ENCODE measurements at regions not wholly inside any gene's neighbourhood (a gene's known extent, or its start where the extent isn't known, plus 50 kb on each side); places are given as distances from the start of the nearest gene placed in this dataset.

DNA sequence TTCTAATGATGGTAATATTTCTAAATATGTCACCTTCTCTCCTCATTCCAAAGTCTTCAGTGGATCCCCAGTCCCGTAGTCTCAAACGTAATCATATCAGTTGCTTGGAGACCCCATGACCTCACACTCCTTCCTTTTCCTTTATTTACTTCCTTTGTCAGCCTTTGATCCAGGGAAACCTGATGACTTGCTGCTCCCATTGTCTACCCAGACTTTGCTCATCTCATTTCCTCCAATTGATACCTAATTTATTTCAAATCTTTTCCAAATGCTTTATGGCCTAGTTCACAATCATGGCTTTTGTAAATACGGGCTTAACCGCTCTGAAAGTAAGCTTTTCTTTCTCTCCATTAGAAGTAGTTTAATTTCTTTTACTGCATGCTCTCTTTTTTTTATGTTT lies 402.4 kb upstream of the CYRIA start:
- DNase-seq (ENCODE audit: low spot score) = peak; percentile 64

DNA sequence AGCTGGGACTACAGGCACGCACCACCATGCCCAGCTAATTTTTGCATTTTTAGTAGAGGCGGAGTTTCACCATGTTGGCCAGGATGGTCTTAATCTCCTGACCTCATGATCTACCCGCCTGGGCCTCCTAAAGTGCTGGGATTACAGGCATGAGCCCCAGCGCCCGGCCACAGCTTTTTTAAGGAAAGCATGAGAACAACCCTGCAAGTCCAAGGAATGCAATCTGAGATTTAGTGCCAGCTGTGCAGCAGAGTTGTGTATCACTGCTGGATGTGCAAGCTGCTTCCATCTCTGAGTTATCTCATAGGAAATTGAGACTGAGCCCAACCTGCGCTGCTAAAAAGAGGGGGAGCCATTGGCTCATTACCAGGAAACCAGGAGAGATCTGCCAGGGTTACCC lies 399.9 kb upstream of the CYRIA start:
- no peak for DNase-seq (ENCODE audit: low spot score)

DNA sequence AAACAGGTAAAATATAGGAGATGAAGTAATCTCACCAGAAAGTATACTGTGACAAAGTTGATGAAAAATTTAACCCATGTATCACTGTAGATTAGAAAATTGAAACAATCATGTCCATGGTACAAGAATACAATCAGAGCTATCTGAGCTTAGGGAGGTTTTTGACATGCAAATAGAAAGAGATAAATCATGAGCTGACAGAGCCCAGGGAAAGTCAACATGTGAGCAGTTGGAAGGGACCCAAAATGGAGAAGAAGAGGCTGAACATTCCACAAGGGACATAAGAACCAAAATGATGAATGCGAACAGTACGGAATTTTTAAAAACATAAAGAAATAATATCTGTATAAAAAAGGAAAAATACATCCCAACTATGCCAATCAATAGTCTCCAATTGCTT lies 395.4 kb upstream of the CYRIA start:
- no peak for DNase-seq (ENCODE audit: low spot score)

DNA sequence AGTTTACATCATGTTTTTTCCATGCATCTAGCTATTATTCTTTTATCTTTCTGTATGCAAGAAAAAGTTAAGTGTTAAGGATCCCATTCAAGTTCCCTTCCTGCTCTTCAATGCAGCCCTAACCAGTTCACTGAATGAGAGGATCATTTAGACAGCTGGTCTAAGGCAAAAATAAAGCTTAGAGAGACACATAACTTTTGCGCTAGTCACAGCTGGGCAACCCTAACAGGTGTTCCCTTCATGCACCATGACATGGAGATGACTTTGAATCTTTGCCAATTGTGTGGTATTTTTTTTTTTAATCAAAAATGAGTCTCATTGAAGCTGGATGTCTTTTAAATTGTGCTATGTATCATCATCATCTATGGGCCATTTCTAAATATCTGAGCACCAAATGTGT lies 393.8 kb upstream of the CYRIA start:
- no peak for DNase-seq (ENCODE audit: low spot score)

DNA sequence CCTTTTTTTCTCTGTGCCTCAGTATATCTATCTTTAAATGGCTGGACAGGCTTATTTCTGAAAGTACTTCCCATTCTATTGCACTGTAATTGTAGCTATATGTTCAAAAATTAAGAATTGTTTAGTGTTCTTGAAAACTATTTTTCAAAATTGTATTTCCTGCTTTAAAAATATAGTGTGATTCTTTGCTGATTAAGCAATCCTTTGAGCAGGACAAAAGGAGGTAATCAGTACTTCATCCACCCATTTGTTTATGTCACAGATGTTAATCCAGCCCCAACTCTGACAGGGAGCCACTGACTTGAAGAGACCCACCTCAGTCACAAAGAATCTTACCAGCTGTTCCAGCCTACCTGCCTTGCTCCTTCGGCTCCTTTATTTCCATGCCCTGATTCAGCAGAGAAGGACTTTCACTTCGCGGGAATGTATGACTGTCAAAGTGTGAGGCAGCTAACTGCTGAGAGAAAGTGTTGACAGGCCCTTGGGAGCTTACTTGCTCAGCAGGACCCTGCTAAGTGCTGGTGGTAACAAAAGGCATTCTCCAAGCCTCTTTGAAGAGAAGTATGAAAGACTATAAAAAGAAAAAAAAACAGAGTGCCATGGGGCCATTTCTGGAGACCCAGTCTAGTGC lies 393.3 kb upstream of the CYRIA start:
- DNase-seq (ENCODE audit: low spot score) = no peak

DNA sequence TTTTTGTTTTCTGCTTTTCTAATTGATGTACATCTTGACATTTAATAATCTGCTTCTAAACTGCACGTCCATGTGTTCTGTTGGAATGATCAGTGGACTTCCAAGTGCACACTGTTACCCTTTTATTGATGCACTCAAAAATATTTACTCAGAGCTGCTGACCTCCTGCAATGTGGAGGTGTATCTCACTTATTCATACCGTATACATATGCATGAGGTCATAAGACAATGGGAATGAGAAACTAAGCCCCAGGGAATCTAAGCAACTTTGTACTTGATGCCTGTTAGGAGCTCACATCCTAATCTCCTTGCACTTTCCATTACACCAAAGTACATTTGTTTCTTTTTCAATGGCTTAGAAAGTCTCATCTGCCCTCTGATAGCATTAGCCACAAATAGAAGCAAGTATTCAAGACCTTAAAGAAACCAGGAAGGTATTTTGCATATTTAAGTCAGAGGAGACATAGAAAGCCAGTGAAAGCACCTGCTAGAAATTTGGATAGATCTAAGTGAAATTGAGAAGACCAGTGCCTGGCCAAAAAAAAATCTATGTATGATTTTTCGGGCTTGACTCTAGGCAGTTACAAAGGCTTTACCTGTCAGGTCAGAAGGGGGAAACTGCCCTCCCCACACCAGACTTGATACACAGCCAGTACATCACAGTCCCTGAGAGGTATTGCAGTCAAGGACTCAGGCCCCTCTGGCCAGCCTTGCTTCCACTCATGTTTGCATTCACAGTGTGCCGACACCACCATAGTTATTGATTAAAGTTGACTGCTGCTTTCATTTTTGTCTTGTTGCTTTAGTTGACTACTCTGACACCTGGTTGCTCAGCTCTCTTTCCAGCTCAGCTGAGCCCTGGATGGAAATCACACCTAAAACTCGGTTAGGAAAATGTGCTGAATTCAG lies 391.7 kb upstream of the CYRIA start:
- no peak for DNase-seq (ENCODE audit: low spot score)

DNA sequence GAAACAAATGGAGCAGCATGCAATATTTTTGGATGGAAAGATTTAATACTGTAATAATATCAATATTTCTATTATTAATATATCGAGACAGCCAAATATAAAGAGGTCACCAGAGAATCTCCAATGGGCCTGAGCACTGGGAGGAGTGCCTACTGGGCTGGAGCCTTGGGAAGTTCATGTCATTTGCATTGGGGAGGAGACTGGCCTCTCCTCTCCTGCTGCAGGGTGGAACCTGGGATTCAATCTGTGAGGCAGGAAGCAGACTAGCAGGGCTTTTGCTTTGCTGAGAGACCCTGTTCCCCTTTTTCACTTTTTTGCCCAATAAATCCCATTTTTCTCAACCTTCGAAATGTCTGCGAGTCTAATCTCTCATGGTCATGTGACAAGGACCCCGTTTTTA lies 390.6 kb upstream of the CYRIA start:
- no peak for DNase-seq (ENCODE audit: low spot score)

DNA sequence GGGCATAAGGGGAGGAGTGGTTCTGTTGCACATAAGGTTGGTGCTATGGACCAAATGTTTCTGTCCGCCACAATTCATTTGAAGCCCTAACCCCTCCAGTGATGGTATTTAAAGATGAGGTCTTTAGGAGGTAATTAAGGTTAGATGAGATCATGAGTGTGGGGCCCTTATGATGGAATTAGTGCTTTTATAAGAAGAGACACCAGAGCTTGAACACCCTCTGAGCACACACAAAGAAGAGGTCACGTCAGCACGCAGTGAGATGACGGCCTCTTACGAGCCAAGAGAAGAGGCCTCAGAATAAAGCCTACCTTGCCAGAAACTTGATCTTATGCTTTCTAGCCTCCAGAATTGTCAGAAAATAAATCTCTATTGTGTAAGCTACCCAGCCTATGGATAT lies 386.4 kb upstream of the CYRIA start:
- DNase-seq (ENCODE audit: low spot score) = no peak

DNA sequence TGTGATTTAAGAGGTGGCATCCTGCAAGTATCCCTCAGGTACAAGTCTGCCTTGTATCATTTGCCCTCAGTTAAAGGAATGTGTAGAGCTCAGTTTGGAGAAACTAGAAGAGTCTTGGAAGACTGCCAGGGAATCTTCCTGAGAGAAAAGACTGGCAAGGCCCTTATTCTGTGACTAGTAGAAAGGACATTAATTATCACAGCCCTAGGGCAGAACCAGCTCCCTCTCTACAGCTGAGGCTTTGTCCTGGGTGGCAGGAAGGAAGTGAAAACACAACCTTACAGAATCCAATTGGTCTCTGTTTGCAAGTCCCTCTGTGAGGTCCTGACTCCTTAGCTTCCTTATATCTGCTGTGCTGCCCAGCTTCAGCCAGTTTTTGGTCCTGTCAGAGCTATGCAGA lies 385.9 kb upstream of the CYRIA start:
- peak; percentile 27 for DNase-seq (ENCODE audit: low spot score)

DNA sequence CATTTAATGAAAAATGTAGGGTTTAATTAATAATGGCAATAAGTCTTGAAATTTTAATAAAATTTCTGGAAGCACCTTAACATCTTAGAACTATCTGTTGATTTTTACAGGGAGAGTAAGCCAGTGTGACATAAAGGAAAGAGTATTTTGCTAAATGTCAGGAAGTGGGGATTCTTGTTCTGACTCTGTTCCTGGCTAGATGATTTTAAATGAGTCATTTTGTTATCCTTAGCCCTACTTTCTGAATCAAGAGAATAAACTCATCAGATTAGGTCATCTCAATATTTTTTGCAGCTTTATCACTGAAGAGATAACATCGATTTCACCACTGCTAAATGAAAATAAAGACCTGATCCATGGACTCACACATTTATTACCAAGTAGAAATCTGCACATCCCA lies 377.5 kb upstream of the CYRIA start:
- peak; percentile 58 for DNase-seq (ENCODE audit: low spot score)

DNA sequence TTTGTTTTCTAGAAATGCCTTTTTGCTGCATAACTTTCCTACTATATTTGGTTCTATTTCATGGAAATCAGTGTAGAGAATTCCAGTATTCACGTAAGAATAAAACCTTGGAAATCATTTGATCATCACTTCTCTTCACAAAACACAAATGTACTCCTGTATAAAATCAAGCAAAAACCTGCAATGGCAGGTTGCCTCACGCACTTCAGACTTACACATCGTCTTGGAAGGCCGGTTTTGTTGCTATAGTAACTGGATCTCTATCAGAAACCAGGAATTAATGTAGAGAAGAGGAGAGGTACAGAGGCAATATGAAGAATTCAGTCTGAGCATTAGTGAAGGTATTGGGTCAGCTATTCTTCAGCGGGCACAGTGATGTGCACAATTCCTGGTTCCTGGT lies 370.7 kb upstream of the CYRIA start:
- DNase-seq (ENCODE audit: low spot score) = no peak

DNA sequence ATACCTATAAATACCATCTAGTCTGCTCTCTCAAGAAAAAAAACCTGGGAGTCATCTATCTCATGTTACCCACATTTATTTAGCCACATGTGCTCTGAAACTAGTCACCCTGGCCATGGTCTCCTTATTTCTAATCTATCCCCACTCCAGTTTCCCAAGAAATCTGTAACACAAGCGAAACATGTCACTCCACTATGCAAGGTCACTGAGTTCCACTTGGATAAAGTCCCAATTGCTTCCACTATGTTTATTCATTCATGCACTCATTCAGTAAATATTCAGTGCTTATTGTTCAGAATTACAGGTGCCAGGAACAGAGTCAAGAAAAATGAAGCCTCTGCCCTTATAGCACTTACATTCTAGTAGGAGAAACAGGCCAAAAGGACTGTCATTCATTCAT lies 369.4 kb upstream of the CYRIA start:
- DNase-seq (ENCODE audit: low spot score) = no peak

DNA sequence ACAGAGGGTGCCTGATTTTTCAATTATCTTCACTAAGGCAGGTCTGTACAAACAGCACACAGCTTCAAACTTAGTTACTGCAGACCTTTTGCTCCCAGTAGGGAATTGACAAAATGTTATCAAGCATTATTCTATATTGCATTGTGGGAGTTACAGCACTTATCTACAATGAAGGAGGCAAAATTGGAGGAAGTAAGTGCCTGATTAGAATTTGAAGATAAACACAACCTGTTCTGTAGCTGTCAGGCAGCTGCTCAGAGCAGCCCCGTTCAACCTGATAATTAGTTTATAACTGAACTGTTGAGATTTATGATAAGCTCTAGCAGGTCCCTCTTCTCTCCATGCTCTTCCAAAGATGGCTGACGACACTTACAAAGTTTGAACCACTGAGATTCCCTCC lies 364.4 kb upstream of the CYRIA start:
- no peak for DNase-seq (ENCODE audit: low spot score)

DNA sequence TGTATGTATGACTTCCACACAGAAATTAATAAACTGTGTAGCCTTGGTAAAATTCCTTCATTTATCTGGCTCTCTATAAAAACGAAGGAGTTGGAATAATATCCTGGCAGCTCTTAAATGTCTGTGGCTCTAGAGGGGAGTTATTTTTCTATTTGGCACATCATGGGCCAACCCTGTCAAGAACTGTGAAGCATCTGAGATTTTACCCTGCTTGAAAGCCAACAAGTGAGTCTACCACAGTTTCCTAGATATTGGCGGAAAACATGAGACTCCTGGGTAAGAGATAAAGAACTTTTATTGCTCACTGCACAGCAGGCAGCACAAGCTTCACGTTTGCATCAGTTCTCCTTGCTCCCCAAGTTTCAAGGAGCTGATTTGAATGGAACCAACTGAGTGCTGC lies 346.7 kb upstream of the CYRIA start:
- no peak for DNase-seq (ENCODE audit: low spot score)

DNA sequence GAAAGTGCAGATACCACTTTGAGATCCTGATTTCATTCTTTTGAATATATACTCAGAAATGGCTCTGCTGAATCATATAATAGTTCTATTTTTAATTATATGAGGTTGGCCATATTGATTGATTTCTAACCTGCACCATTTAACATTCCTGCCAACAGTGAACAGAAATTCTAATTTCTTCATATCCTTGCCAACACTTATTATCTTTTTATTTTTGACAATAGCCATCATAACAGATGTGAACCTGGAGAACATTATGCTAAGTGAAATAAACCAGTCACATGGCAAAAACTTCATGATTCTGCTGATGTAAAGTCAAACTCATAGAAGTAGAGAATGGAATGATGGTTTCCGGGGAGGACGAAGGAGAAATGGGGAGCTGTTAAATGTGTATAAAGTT lies 344.5 kb upstream of the CYRIA start:
- no peak for DNase-seq (ENCODE audit: low spot score)

DNA sequence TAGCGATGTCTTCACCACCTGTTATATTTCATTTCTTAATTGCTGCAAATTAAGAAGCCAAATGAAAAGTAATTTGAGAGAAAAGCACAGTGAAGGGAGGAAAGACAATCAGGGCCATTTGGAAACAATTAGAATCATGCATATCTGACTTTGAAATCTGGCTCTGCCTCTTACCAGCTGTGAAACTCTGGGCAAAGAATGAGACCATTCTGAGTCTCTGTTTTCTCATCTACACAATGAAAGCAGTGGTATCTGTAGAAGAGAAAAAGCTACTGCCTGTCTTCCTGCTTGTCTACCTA lies 334.5 kb upstream of the CYRIA start:
- no peak for DNase-seq (ENCODE audit: low spot score)

DNA sequence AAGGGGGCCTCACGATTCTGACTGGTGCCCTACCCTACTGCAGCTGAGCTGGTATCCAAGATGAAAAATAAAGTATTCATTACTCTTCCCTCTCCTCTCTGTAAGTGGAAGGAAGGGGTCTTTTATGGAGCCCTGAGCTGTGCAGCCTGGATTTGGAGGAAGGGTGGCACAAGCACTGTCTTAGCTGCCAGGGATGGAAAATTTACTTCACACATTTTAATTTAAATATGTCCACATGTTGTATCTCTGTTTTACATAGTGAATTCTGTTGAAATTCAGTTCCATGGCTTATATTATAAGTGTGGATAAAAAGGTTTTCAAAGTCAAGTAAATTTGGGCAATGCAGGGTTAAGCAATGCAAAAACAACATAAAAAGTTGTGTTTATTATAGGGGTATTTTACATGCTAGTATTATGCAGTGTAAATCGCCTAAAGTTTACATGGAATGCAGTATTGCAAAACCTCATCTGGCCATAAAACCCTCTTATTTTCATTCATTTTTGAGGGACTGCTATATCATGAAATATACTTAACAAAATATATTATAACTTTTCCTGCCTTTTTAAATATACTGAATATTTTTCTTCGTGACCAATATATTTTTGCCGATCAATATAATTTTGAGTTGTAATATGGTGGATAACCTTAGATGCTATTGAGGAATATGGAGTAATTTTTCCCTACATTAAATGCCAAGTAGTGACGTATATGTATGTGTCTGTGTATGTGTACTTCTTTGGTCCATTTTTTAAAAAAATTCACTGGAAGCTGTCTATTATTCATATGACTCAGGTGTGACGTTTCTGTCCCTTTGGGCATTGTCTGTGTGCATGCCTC lies 333.9 kb upstream of the CYRIA start:
- no peak for DNase-seq (ENCODE audit: low spot score)

DNA sequence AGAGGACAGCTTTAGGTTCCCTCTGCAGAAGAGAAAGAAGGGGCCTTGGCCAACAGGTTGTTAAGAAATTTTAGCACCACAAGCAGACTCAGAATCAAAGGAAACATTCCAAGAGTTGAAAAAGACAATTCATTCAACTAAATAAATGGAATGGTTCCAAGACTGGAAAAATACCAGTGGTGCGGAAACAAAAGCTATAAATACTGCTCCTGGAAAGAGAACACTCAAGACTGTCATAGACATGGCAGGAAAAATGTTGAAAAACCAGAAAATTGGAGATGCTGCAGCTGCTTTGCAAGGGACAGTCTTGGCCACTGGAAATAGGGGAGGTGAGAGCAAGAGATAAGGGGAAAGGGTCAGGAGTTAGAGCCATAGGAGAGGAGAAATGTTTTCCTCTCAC lies 312.7 kb upstream of the CYRIA start:
- no peak for DNase-seq (ENCODE audit: low spot score)

DNA sequence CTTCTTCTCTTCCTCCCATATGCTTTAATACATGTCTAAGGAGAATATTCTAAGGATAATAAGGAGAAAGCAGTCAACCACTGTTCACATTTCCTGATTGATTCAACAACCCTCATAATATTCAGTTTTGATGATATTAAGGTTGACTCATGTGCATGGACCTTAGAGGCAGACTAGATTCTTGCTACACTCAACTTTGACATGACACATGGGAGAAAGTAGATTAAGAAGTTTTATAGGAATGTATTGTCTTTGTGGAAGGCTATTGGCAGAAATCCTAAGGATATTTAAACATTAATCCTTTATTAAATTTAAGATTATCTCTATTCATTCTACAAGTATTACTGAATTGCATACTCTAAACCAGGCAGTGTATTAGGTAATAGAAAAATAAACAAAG lies 309.1 kb upstream of the CYRIA start:
- DNase-seq (ENCODE audit: low spot score) = no peak

DNA sequence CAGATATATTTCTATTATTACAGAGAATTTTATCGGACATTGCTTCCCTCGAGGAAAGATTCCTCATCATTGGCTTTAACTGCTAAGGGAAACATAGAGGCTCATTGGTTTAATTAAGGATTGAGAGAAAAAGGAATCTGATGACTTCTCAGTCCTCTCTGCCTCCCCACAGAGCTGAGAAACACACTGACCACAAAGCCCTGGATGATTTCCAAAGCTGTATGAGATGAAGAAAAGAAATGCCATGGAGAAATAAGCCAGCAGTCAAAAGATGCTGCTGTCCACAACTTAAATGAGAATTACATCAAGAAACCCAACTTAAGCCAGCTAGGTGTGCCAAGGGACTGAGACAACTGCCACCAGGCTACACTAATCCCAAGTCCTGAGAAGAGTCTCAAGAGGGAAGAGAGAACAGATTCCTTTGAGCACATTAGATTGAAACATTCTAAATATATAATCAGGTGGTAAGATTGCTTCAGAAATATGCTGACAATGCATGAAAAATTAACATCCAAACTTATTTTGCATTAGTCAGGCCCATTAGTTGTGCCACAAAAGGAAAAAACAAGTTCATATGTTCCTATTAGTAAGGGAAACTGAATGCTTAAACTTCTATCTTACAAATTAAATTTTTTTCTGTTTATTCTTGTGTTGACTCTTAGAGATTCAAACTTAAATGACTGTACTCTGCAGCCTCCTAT lies 308.1 kb upstream of the CYRIA start:
- no peak for DNase-seq (ENCODE audit: low spot score)

DNA sequence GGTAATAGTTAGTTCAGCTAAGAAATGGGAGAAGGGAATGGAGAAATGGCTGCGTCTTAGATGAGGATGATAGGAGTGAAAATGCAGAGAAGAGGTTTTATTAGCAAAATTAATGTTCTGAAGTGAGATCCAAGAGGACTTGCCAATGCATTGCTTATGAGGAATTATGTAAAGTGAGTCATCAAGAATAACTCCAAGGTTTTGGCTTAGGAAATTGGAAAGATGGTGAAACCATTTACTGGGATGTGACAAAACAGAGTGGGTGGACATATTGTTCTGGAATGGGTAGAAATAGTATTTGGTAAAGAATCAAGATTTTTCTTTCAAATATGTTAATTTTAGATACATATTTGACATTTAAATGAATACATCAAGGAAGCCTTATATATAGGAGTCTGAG lies 306.6 kb upstream of the CYRIA start:
- no peak for DNase-seq (ENCODE audit: low spot score)

DNA sequence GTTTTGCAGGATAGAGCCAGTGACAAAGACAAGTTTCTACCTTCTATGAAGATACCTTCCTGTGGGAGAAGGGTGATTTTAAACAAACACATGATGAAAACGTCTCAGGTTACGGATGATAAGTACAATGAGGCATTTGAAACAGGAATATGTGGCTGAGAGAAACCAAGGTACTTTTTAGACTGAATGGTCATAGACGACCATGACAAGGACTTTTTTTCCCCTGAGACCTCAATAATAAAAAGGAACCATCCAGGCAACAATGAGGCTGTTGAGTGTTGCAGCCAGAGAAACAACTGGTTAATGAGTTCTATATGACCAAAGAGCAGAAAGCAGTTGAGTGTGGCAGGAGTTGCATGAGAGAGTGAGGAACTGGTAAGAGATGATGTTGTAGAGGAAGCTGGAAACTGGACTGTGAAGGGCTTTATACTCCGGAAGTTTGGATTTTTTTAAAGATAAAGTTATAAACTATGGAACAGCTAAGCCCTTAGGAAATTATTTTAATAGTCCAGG lies 306.1 kb upstream of the CYRIA start:
- no peak for DNase-seq (ENCODE audit: low spot score)

Data from kidney capillary endothelial cell (primary cell).